Endothelial cell of hepatic sinusoid (primary cell): ENCODE measurements at regions not wholly inside any gene's neighbourhood (a gene's known extent, or its start where the extent isn't known, plus 50 kb on each side); places are given as distances from the start of the nearest gene placed in this dataset.

Experiments
- in situ Hi-C: cut with HindIII; loops from 2 replicates; pipeline ENCODE4 v1.10.0; 2017; ENCODE audit warnings: low sequenced_read_pairs

DNA sequence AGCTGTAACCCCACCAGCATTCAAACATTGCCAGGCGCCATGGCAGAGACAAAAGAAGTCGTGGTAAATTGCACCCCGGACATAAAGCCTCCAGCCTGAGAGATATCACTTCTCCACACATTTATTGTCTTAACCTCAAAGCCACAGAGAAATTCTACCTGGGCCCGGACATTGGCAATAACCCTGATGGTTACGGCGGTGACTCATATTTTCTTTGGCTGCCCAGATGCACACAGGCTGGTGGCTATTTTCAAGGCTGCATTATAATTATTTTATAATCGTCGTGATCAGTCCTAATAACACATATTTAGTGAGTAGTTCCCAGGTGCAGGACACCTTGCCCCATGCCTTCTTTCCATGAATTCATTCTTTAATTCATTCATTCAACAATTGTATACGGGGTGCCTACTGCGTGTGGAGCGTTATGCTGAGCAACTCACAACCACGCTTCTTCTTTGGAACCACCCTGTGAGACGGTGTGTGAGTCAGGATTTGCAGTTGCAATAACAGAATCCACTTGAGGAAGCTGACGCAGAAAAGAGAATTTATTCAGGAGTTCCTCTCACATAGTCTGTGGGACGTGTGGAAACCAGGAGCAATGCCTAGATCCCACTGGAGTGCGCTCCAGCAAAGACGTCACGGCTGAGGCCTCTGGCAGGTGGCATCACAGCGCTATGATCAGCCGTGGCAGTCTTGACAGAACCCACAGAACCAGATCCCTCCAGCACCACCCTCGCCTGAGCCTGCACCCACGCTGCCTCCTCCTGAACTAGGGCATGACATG lies 245.7 kb downstream of the FOXL1 start:
- in situ Hi-C loops: no loop called here

DNA sequence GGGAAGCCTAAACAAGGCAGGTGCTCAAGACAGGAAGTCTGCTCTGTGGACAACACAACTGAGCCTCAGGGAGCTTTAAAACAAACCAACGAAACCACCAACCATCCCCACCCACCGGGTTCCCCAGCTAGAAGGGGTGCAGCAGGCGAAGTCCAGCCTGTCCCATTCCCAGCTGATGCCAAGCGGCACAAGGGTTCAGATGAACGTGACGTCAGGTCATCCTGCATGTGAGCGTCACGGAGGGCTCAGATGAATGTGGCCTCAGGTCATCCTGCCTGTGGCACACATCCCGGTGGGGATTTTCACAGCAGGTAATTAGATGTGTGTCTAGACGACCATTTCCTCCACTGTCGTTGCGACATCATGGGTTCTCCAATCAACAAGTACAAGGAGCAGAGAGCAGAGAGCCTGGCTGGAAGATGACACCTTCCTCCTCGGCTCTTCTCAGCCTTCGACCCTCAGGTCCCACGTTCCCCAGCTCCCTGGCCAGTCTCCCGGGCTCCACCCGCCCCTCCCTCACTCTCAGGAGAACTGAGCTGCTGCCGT lies 246.5 kb downstream of the FOXL1 start:
- in situ Hi-C loops: loop anchor here (5.0 kb wide), 1 partner anchor 67 kb away; no protein-coding TSS in a partner anchor

DNA sequence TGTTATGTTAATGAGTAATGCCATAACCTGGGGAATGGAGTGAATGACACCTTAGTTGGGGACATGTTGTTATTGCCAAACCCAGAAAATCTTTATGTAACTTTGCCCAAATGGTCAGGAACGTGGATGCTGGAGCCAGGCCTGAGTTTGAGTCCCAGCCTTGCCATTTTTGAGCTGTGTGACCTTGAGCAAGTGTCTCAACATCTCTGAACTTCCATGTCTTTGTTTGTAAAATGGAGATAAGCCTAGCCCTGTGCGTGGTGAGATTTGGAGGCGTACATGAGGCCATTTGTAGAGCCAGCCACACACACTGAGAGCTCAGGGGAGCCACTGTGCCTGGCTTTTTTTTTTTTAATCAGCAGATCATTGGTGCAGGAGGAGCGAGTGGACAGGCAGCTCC lies 247.3 kb downstream of the FOXL1 start:
- in situ Hi-C loops: loop anchor here (5.0 kb wide), 1 partner anchor 67 kb away; no protein-coding TSS in a partner anchor

DNA sequence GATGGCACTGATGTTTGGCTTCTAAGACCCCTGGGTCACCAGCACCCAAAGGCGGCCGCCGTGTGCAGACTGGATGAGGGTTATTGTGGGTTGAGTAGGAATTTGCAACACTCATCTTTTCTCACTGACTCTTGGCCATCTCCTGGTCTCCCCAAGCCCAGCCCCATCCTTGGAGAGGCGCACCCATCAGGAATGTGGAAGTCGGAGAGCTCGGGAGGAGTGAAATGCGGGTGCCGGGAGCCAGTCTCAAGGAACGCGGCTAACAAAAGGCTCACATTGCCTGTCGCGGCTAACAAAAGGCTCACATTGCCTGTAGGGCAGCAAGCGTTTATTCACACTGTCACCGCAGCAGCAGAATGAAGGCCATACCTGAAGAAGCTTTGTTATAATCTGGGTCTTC lies 248.6 kb downstream of the FOXL1 start:
- in situ Hi-C loops: loop anchor here (5.0 kb wide), 1 partner anchor 65 kb away; no protein-coding TSS in a partner anchor

DNA sequence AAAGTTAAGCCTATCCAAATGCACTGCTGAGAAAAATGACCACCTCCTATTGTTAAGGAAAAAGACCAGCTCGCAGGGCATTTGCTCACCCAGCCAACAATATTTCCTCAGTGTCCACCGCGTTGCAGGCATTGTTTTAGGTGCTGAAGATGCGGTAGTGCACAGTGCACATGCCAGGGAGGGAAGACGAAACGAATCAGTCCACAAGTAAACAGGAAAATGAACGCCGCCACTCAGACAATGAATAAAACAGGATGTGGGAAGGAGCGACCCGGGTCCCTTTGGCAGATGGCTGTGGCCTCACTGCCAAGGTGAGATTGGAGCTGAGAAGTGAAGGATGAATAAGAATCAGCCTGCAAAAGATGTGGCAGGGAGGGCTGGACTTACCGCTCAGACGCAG lies 249.2 kb downstream of the FOXL1 start:
- in situ Hi-C loops: loop anchor here (5.0 kb wide), 1 partner anchor 65 kb away; no protein-coding TSS in a partner anchor

DNA sequence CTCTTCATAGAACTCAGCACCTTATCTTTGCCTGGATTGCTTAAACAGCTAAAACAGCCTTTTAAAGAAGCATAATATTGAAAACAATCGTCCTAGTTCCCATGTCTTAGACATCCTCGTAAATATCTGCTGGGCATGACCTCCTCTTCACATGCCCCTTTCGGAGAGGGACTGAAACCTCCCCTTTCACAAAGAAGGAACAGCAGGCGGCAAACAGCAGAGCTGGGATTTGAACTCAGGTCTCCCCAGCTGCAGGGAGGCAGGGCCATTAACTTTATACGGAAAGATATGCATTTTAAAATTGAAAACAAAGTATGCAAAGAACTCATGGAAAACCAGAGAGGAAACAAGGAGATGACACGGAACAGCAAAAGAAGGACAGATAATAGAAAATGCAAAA lies 249.9 kb downstream of the FOXL1 start:
- in situ Hi-C loops: loop anchor here (5.0 kb wide), 1 partner anchor 64 kb away; no protein-coding TSS in a partner anchor

DNA sequence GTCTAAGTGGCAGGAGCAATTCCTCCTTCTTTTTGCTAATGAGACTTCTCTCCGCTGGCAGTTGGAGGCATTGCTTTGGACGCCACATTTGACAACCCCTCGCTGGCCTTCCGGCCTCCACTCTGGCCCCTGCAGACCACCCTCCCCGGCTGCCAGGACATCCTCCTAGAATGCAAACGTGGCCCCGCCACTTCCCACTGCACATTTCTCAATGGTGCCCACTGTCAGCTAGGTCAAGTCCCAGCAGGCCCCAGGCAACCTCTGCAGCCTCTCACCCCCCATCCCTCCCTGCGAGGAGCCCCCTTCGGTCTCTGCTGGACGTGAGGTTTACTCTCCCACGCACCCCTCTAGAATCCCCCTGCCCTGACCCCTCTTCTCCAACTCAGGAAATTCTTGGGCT lies 250.3 kb downstream of the FOXL1 start:
- in situ Hi-C loops: loop anchor here (5.0 kb wide), 1 partner anchor 64 kb away; no protein-coding TSS in a partner anchor

DNA sequence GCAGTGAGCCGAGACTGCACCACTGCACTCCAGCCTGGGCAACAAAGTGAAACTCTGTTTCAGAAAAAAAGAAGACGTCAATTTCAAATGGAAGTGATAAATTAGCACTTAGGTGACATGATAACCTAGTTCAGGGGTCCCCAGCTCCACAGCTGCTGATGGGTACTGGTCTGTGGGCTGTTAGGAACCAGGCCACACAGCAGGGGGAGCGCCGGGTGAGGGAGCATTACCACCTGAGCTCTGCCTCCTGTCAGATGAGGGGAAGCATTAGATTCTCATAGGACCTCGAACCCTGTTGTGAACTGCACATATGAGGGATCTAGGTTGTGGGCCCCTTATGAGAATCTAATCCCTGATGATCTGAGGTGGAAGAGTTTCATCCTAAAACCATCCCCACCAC lies 253.0 kb downstream of the FOXL1 start:
- in situ Hi-C loops: no loop called here

DNA sequence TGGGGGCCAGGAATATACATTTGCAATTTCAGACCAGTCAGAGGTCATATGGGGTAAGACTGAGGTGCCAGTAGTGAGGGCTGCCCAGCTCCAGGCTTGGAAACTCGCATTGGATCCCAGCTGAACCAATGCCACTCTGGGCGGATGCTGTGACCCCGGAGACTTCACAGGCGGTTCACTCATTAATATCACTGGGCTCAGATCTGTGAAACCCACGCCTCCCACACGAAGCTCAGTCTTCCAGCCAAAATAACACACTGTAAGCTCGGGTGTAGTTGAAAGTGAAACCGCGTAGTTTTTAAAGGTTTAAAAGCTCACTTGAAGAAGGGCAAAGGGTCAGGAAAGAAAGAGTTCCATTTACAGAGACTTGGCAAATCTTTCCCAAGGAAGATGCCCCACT lies 254.8 kb downstream of the FOXL1 start:
- in situ Hi-C loops: no loop called here

DNA sequence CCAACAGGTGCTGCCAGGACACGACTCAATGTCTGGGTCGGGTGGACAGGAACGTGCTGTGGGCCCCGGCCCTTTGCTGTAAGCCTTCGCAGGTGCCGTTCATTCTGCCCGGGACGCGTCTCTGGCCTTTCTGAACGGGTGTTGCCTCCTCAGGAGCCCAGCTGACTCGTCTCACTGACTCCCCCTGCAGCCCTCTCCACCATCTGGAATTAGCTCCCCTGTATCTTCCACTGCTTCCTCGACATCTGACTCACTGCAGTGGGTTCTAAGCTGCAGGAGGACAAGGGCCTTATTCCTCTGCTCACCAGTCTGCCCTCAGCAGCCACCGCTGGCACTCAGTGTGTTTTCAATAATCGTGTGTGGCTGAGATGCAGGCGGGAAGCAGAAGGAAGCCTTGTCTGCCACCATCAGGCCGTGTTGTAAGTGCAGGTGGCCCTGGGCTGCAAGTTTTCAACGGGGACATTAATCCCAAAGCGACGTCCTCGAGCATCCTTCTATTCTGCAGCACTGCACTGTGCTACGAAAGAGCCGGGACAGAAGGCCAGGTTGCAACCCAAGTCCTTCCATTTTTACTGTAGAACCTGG lies 256.2 kb downstream of the FOXL1 start:
- in situ Hi-C loops: no loop called here

DNA sequence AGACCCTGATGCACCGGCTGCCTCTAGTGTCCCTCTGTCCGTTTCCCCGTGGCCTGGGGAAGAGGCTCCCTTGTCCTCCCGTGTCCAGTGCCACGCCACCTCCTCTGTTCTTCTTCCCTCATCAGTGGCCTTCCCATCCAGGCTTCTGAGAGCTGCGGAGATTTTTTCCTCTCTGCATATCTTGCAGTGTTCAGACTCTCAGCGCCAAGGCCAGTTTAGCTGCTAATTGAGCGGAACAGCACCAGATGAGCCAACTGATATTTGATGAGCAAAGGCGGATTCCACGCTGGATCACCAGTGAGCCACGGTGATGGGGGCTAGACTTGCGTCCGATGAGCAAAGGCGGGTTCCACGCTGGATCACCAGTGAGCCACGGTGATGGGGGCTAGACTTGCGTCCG lies 257.6 kb downstream of the FOXL1 start:
- in situ Hi-C loops: no loop called here

DNA sequence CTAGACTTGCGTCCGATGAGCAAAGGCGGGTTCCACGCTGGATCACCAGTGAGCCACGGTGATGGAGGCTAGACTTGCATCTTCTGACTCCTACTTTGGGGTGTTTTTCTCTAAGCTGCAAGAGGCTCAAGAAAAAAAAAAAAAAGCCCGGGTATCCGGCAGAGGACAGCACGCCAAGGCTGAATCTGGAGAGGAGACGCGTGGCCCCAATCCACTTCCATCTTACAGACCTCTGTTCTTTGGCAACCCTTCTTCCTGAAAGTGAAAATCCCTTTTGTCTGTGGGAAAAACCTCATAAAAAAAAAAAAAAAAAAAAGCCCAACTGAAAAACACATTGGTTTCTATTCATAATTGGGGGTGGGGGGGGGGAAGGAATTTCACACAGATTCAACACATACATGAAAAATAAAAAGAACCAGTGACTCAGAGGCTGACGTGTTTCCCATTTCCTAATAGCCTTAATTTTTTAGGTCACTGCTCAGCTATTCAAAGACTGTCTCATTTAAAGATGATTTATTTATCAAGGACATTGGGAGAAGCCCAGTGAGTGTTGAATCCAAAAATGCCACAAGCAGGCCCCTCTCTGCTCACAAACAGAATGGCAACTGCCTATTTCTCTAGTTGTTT lies 258.3 kb downstream of the FOXL1 start:
- in situ Hi-C loops: no loop called here

DNA sequence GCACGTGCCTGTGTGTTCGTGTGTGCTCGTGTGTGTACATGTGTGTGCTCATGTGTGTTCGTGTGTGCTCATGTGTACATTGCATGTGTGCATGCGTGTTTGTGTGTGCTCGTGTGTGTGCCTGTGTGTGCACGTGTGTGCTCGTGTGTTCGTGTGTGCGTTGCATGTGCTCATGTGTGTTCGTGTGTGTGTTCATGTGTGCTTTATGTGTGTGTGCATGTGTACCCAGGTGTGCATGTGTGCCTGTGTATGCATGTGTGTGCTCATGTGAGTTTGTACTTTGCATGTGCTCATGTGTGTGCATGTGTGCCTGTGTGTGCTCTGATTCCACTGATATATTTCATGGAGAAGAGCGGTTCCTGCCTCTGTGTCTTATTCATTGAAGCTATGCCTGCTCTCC lies 265.5 kb downstream of the FOXL1 start:
- in situ Hi-C loops: no loop called here

DNA sequence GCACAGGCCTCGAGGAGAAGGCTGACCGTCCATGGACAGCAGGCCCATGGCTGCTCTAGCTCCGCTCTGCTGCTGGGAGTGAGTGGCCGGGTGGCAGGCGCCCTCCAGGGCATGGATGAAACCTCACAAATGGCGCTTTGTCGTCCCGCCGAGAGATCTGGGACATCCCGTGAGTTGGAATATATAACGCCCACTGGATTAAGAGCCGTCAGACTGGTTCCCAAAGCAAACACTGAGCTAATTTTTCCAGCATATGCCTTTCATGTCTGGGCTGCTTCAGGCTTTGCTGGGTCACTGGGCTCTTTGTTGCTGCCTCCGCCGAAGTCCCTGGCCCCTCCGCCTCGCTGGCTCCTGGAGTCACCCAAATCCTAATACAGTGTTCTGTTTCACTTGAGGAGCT lies 266.3 kb downstream of the FOXL1 start:
- in situ Hi-C loops: no loop called here

DNA sequence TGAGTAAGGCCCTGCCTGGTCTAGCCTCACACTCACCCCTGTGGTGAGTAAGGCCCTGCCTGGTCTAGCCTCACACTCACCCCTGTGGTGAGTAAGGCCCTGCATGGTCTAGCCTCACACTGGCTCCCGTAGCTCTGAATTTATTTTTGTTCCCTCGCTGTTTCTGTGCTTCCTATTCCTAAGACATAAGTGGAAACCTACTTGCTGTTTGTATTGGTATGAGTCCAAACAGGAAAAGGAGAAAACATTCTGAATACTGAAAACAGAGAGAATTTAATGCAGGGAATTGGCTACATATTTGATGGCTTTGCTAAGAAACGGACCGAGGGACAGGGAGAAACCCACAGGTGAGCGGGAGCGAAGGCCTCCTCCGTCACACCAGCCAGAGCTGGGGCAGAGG lies 267.8 kb downstream of the FOXL1 start:
- in situ Hi-C loops: no loop called here

DNA sequence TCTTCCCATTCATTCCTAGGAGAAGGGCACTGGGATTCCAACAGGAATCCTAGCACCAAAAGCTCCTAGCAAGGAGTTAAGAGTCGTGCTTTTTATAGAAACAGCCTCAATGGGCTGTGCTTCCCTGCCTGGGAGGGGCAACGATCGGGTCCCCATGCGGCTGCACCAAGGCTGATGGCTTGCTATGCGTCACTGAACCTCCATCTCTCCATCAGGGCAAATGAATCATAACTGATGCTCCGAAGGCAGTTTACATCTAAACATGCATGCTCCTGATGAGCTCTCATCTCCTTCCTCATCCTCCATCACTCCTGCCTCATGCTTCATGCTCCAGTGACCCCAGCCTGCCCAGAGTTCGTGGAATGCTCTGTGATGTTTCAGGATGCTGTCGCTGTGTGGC lies 270.5 kb downstream of the FOXL1 start:
- in situ Hi-C loops: no loop called here

DNA sequence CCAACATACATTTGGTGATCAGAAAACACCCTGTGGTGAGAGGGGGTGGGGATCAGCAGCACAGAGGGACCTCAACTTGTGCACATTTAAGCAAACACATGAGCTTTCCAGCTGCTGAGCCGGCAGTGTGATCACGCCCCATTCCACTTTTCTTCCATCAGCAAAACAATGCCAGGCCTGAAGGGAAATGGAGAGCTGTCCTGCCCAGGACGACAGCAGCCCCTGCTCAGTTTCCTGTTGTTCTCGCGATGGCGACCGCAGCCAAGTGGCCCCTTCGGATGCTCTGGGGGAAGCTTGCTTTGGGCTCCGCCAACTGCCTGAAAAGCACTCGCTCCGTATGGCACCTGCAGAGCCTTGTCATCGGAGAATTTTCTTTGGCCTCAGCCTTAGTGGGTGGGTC lies 272.3 kb downstream of the FOXL1 start:
- in situ Hi-C loops: no loop called here

DNA sequence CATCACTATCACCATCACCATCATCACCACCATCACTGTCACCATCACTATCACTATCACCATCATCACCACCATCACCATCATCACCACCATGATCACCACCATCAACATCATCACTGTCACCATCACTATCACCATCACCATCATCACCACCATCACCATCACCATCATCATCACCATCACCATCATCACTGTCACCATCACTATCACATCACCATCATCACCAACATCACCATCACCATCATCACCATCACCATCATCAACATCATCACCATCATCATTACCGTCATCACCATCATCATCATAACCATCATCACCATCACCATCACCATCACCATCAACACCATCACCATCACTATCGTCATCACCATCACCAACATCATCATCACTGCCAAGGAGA lies 273.8 kb downstream of the FOXL1 start:
- in situ Hi-C loops: no loop called here

DNA sequence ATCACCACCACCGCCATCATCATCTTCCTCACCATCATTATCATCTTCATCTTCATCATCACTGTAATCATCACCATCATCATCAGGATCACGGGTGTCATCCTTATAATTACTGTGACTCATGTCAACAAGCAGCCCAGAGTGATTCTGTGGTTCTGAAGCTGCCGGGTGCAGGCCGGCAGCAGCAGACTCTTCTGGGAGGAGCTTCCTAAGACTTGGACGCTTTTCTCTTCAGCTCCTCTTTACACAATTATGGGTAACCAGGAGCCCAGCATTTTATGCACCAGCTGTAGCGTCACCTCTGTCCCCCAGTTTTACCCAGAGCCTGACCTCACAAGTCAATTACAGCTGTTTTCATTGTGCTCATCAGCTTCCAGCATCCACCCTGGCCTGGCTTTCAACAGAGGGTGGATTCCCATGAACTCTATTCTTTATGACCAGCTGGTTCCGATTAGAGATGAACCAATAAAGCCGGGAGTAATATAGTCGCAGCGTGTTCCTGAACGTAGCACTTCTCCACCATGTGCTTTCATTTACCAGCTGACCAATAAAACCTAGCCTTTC lies 275.8 kb downstream of the FOXL1 start:
- in situ Hi-C loops: no loop called here

DNA sequence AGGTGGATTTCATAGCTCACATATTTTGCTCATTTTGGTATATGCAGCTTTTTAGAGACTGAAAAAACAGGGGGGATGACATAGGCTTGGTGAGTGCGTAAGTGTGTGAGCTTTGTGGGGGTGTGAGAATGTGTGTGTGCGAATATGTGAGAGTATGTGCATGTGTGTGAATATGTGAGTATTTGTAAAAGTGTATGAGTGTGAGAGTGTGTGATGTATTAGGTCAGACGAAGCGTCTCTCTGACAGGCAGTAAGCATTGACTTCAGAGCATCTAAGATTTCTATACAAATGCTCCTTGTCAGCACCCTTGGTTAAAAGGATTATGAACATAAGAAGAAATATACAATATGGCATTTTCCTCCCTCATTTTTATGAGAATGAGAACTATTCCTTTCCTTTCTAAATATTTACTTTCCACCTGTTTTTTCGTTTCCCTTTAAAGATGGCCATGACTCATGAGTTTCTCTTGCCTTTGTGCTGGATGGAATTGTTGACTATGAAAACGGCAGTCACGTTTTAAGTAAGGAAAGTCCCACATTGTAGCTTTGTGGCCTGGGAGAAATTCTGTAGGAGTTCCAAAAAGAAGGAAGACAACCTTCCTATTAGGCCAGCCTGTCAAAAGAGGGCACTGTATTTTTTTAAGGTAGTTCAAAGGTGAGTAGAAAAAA lies 276.4 kb downstream of the FOXL1 start:
- in situ Hi-C loops: no loop called here
